GM10266 (cell line): ENCODE measurements at regions not wholly inside any gene's neighbourhood (a gene's known extent, or its start where the extent isn't known, plus 50 kb on each side); places are given as distances from the start of the nearest gene placed in this dataset.

Source experiments
- DNase-seq: peaks from one replicate; pipeline ENCODE4 v3.0.0; 2012; ENCODE audit errors: extremely low spot score
- CTCF ChIP-seq: IDR thresholded peaks from 2 replicates; pipeline ENCODE4 v1.5.1; 2012; ENCODE audit warnings: mild to moderate bottlenecking, low read depth; ENCODE audit not compliant: control insufficient read depth, insufficient read depth; ENCODE audit errors: missing control alignments

GRCh38 chr18:2134364-2134763 is 436.9 kb downstream of the METTL4 start:
- no peak for TF ChIP-seq CTCF
- no peak for DNase-seq

GRCh38 chr18:2135309-2135708 is 436.0 kb downstream of the METTL4 start:
- no peak for TF ChIP-seq CTCF
- DNase-seq, result no peak

DNA sequence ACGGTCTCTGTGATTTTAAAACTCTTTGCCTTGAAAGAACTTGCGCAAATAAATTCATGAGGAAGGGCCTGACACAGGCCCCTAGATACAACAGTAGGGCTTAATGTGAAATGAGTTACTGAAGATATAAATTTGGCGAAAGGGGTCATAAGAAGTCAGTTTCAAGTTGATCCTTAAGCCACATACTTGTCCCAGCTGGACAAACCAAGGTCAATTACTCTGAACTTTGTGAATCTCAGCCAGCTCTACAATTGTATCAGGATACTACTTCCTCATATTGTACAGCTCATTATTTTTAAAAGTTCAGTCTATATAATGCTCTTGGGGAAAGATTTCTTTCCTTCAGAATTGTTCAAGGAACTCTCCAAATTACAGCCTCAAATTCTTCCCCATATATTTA is 432.8 kb downstream of the METTL4 start:
- no peak for DNase-seq
- no peak for TF ChIP-seq CTCF

- no peak for DNase-seq
- TF ChIP-seq CTCF, result no peak
Measured at GRCh38 chr18:2139691-2140090, 431.6 kb downstream of the METTL4 start.

- no peak for TF ChIP-seq CTCF
- no peak for DNase-seq
Measured at GRCh38 chr18:2143636-2144035, 427.7 kb downstream of the METTL4 start.

DNA sequence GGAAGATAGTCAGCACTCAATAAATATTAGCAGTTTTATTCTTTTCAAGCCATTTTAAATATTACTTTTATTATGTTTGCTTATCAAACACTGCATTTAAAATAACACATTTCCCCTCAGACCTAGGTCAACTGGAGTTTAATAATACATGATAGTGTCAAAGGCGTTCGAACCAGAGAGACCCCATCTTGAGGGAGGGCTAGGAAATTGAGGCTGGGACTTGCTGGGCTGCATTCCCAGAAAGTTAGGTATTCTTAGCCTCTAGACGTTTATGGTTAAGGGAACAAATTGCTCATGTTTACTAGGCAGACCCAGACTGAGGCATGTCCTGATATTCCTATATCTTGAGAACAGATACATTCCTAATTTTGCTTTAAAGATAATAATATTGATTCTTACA is 426.5 kb downstream of the METTL4 start:
- DNase-seq, result no peak
- TF ChIP-seq CTCF, result no peak

- no peak for DNase-seq
- TF ChIP-seq CTCF, result no peak
Measured at GRCh38 chr18:2146092-2146491, 425.2 kb downstream of the METTL4 start.

DNA sequence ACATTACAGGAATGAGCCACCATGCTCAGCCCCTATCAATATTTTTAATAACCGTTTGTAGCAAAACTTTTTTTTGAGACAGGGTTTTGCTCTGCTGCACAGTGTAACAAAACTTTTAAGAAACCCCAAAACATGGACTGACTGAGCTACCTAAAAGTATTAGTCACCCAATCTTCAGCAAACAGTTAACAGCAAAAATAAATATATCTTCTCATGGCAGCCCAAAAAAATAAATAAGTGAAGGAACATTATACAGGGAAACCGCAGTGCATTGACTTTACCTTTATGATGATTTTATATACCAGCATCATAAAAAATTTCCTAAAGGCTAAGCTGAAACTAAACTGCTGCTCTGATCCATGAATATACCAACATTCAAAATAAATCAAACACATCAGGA is 424.6 kb downstream of the METTL4 start:
- DNase-seq, result no peak
- TF ChIP-seq CTCF, result no peak
